Psoas muscle (tissue), 7 donors: ENCODE measurements at regions not wholly inside any gene's neighbourhood (a gene's known extent, or its start where the extent isn't known, plus 50 kb on each side); places are given as distances from the start of the nearest gene placed in this dataset.

Experiments used
- ATAC-seq, 4 donors: fragments of 200-7000 bp; cut with Tn5 transposase; one replicate each; pipeline ENCODE4 v1.9.1; 2020; ENCODE audit warnings: moderate library complexity in 3 of 4, mild to moderate bottlenecking in 2 of 4
- DNase-seq, 2 donors: peaks; one replicate each; pipeline ENCODE4 v3.0.0-alpha.2; 2020
- H3K27ac ChIP-seq: fragments of 200-600 bp; one replicate; pipeline ENCODE4 v1.8.0; 2022
- H3K27me3 ChIP-seq, 3 donors: fragments of 200-600 bp in 1 of 3; one replicate each; pipeline versions ENCODE4 v1.6.1 to v1.8.0; 2013 to 2022; ENCODE audit warnings: low read length in 2 of 3, mild to moderate bottlenecking in 2 of 3, moderate library complexity in 1 of 3; ENCODE audit not compliant: insufficient read depth in 3 of 3
- H3K36me3 ChIP-seq, 2 donors: fragments of 200-600 bp in 1 of 2; one replicate each; pipeline versions ENCODE4 v1.6.1 to v1.8.0; 2013 to 2022; ENCODE audit warnings: low read depth in 1 of 2, mild to moderate bottlenecking in 1 of 2, moderate library complexity in 1 of 2; ENCODE audit not compliant: insufficient read depth in 1 of 2
- H3K4me1 ChIP-seq: fragments of 200-600 bp; one replicate; pipeline ENCODE4 v1.8.0; 2022
- H3K4me3 ChIP-seq: fragments of 200-600 bp; one replicate; pipeline ENCODE4 v1.8.0; 2022; ENCODE audit warnings: mild to moderate bottlenecking
- H3K9me3 ChIP-seq: fragments of 200-600 bp; one replicate; pipeline ENCODE4 v1.8.0; 2022
- CTCF ChIP-seq: fragments of 200-600 bp; IDR thresholded peaks from one replicate; pipeline ENCODE4 v1.8.0; 2022; ENCODE audit warnings: antibody characterized with exemption
- WGBS, 3 donors: extraction: QIAGEN DNeasy Blood & Tissue Kit; methylation state at CpG; one replicate each; pipeline versions ENCODE4 v1.1.6 to v1.1.7; 2013; 5-methylcytosine and 5-hydroxymethylcytosine counted together
- intact Hi-C, 2 donors: fragments of 100-400 bp; cut with DNase I; formaldehyde crosslinking; loops; one replicate each; pipeline versions ENCODE4 v1.11.0 to v1.14.2; 2022
- donor health status: healthy with polysubstance abuse.
- donor health status: DM: no; HTN: no; CAD: no; lungs with moderate emphysema.
- donor health status: Bipolar disorder and iron deficiency.
- donor health status: healthy.
- donor health status: DM: yes; HTN: yes; CAD: no.
- donor health status: DM: no; HTN: no; CAD: no.
- donor health status: DM: yes; HTN: yes; CAD: no.

- Histone ChIP-seq H3K27ac (no peak overlapping the region), H3K27me3 (peaks cover 0 to under 1% (median 0%) of the 10 kb centered on the region in 3 donors), H3K4me1 (peaks cover 8% of the 10 kb centered on the region), H3K4me3 (no peak overlapping the region), H3K36me3 (no peaks in the 10 kb centered on the region), H3K9me3 (no peaks in the 10 kb centered on the region)
- no peak for DNase-seq
- no peak for TF ChIP-seq CTCF
- WGBS, 3 donors, result 68 to 74% (median 74%) methylated on average over 8 to 9 of the region's 9 CpGs
- no peak for ATAC-seq
- intact Hi-C loops, result no loop called here
Measured at GRCh38 chr3:72340056-72340455, 508.2 kb downstream of the SHQ1 start.

- H3K4me3 ChIP-seq, result no peak overlapping the region
- H3K27me3 ChIP-seq, result peaks cover 0 to 3% (median 2%) of the 10 kb centered on the region in 3 donors
- intact Hi-C loops, result no loop called here
- TF ChIP-seq CTCF, result no peak
- no peak for DNase-seq
- H3K27ac ChIP-seq, result peak overlapping the region; percentile 60
- H3K4me1 ChIP-seq, result peaks cover 8% of the 10 kb centered on the region
- ATAC-seq, result no peak
- no peaks in the 10 kb centered on the region for H3K36me3 ChIP-seq
- no peaks in the 10 kb centered on the region for H3K9me3 ChIP-seq
- WGBS, 3 donors, result 50 to 59% (median 54%) methylated on average over 4 of the region's 4 CpGs
Measured at GRCh38 chr3:72339670-72340030, 508.6 kb downstream of the SHQ1 start.

- Histone ChIP-seq H3K9me3 (no peaks in the 10 kb centered on the region), H3K27ac (peak overlapping the region; percentile 63), H3K36me3 (no peaks in the 10 kb centered on the region), H3K27me3 (peaks cover 0 to 4% (median 3%) of the 10 kb centered on the region in 3 donors), H3K4me3 (no peak overlapping the region), H3K4me1 (peaks cover 8% of the 10 kb centered on the region)
- intact Hi-C loops, result no loop called here
- TF ChIP-seq CTCF, result no peak
- DNase-seq (peak; percentile 79 to 83), ATAC-seq (peak; percentile 89 to 94 (median 93))
- 33 to 46% (median 44%) methylated on average over 11 of the region's 11 CpGs for WGBS, 3 donors
Measured at GRCh38 chr3:72338942-72339669, 509.1 kb downstream of the SHQ1 start.

GRCh38 chr3:72338082-72338941 is 509.9 kb downstream of the SHQ1 start:
- Histone ChIP-seq H3K4me3 (no peak overlapping the region), H3K27me3 (peaks cover 0 to 4% (median 3%) of the 10 kb centered on the region in 3 donors), H3K4me1 (peaks cover 8% of the 10 kb centered on the region), H3K36me3 (no peaks in the 10 kb centered on the region), H3K27ac (peak overlapping the region; percentile 63), H3K9me3 (no peaks in the 10 kb centered on the region)
- DNase-seq (no peak), ATAC-seq (no peak)
- no peak for TF ChIP-seq CTCF
- intact Hi-C loops, result no loop called here
- 81 to 87% (median 82%) methylated on average over 8 of the region's 8 CpGs for WGBS, 3 donors
